ENCODE measurements at regions not wholly inside any gene's neighbourhood (a gene's known extent, or its start where the extent isn't known, plus 50 kb on each side); places are given as distances from the start of the nearest gene placed in this dataset.

GRCh38 chr6:23302514-23302913 is 733.1 kb downstream of the HDGFL1 start:
- Histone ChIP-seq H3F3A (ENCODE audit: control insufficient read depth, insufficient read depth) (no peaks in the 10 kb centered on the region), H4K20me1 (ENCODE audit: control insufficient read depth, insufficient read depth, low read depth, low read length) (no peaks in the 10 kb centered on the region), H3K27ac (ENCODE audit: low read depth, low read length) (no peak overlapping the region), H3K27me3 (ENCODE audit: control insufficient read depth, low read length) (no peaks in the 10 kb centered on the region), H3K4me3 (ENCODE audit: low read length) (no peak overlapping the region), H3K4me1 (ENCODE audit: control insufficient read depth, low read length) (no peaks in the 10 kb centered on the region), H3K36me3 (ENCODE audit: control insufficient read depth, low read length) (no peaks in the 10 kb centered on the region), H3K4me2 (ENCODE audit: low read length) (no peak overlapping the region), H3K79me2 (ENCODE audit: control insufficient read depth, low read length) (no peaks in the 10 kb centered on the region), H3K9me3 (ENCODE audit: control insufficient read depth, insufficient read depth, low read length) (no peaks in the 10 kb centered on the region), H3K9me2 (replicated peaks; ENCODE audit: control insufficient read depth, low read length) (no peaks in the 10 kb centered on the region)
- TF ChIP-seq EZH2phosphoT487 (IDR thresholded peaks at IDR 0.05; ENCODE audit: borderline replicate concordance, low read length), result no peak

GRCh38 chr6:23305325-23305943 is 736.1 kb downstream of the HDGFL1 start:
- no peaks in the 10 kb centered on the region for H3K27me3 ChIP-seq (ENCODE audit: control insufficient read depth, low read length)
- no peak overlapping the region for H3K27ac ChIP-seq (ENCODE audit: low read depth, low read length)
- no peaks in the 10 kb centered on the region for H3K9me2 ChIP-seq (replicated peaks; ENCODE audit: control insufficient read depth, low read length)
- H3K79me2 ChIP-seq (ENCODE audit: control insufficient read depth, low read length), result no peaks in the 10 kb centered on the region
- H3K9me3 ChIP-seq (ENCODE audit: control insufficient read depth, insufficient read depth, low read length), result no peaks in the 10 kb centered on the region
- H3K4me1 ChIP-seq (ENCODE audit: control insufficient read depth, low read length), result no peaks in the 10 kb centered on the region
- no peaks in the 10 kb centered on the region for H4K20me1 ChIP-seq (ENCODE audit: control insufficient read depth, insufficient read depth, low read depth, low read length)
- no peaks in the 10 kb centered on the region for H3K36me3 ChIP-seq (ENCODE audit: control insufficient read depth, low read length)
- H3K4me3 ChIP-seq (ENCODE audit: low read length), result no peak overlapping the region
- no peaks in the 10 kb centered on the region for H3F3A ChIP-seq (ENCODE audit: control insufficient read depth, insufficient read depth)
- no peak overlapping the region for H3K4me2 ChIP-seq (ENCODE audit: low read length)
- no peak for TF ChIP-seq EZH2phosphoT487 (IDR thresholded peaks at IDR 0.05; ENCODE audit: borderline replicate concordance, low read length)
- no peak for TF ChIP-seq CTCF (IDR thresholded peaks at IDR 0.05; ENCODE audit: low read depth, low read length, poor library complexity, severe bottlenecking)

GRCh38 chr6:23306251-23306950 is 737.0 kb downstream of the HDGFL1 start:
- no peaks in the 10 kb centered on the region for H3K9me2 ChIP-seq (replicated peaks; ENCODE audit: control insufficient read depth, low read length)
- H3F3A ChIP-seq (ENCODE audit: control insufficient read depth, insufficient read depth), result no peaks in the 10 kb centered on the region
- H3K4me2 ChIP-seq (ENCODE audit: low read length), result no peak overlapping the region
- H3K4me1 ChIP-seq (ENCODE audit: control insufficient read depth, low read length), result no peaks in the 10 kb centered on the region
- no peaks in the 10 kb centered on the region for H3K36me3 ChIP-seq (ENCODE audit: control insufficient read depth, low read length)
- H3K79me2 ChIP-seq (ENCODE audit: control insufficient read depth, low read length), result no peaks in the 10 kb centered on the region
- no peak overlapping the region for H3K4me3 ChIP-seq (ENCODE audit: low read length)
- H4K20me1 ChIP-seq (ENCODE audit: control insufficient read depth, insufficient read depth, low read depth, low read length), result no peaks in the 10 kb centered on the region
- TF ChIP-seq CTCF (IDR thresholded peaks at IDR 0.05; ENCODE audit: low read depth, low read length, poor library complexity, severe bottlenecking), result no peak
- TF ChIP-seq EZH2phosphoT487 (IDR thresholded peaks at IDR 0.05; ENCODE audit: borderline replicate concordance, low read length), result no peak
- H3K27me3 ChIP-seq (ENCODE audit: control insufficient read depth, low read length), result no peaks in the 10 kb centered on the region
- H3K27ac ChIP-seq (ENCODE audit: low read depth, low read length), result no peak overlapping the region
- no peaks in the 10 kb centered on the region for H3K9me3 ChIP-seq (ENCODE audit: control insufficient read depth, insufficient read depth, low read length)

- H3K27ac ChIP-seq (ENCODE audit: low read depth, low read length), result no peak overlapping the region
- H3K4me3 ChIP-seq (ENCODE audit: low read length), result no peak overlapping the region
- no peaks in the 10 kb centered on the region for H3K36me3 ChIP-seq (ENCODE audit: control insufficient read depth, low read length)
- TF ChIP-seq CTCF (IDR thresholded peaks at IDR 0.05; ENCODE audit: low read depth, low read length, poor library complexity, severe bottlenecking) (no peak), EZH2phosphoT487 (IDR thresholded peaks at IDR 0.05; ENCODE audit: borderline replicate concordance, low read length) (no peak)
- H3K79me2 ChIP-seq (ENCODE audit: control insufficient read depth, low read length), result no peaks in the 10 kb centered on the region
- no peaks in the 10 kb centered on the region for H4K20me1 ChIP-seq (ENCODE audit: control insufficient read depth, insufficient read depth, low read depth, low read length)
- H3K9me3 ChIP-seq (ENCODE audit: control insufficient read depth, insufficient read depth, low read length), result no peaks in the 10 kb centered on the region
- H3F3A ChIP-seq (ENCODE audit: control insufficient read depth, insufficient read depth), result no peaks in the 10 kb centered on the region
- H3K4me2 ChIP-seq (ENCODE audit: low read length), result no peak overlapping the region
- H3K27me3 ChIP-seq (ENCODE audit: control insufficient read depth, low read length), result no peaks in the 10 kb centered on the region
- no peaks in the 10 kb centered on the region for H3K9me2 ChIP-seq (replicated peaks; ENCODE audit: control insufficient read depth, low read length)
- no peaks in the 10 kb centered on the region for H3K4me1 ChIP-seq (ENCODE audit: control insufficient read depth, low read length)
Measured at GRCh38 chr6:23307516-23307915, 738.1 kb downstream of the HDGFL1 start.

All from DOHH2 (cell line).